SK-N-SH treated with all-trans-retinoic acid at 6 μM for 48 hours (cell line): ENCODE measurements at regions not wholly inside any gene's neighbourhood (a gene's known extent, or its start where the extent isn't known, plus 50 kb on each side); places are given as distances from the start of the nearest gene placed in this dataset.

Experiments used
- ATAC-seq: fragments of 200-7000 bp; cut with Tn5 transposase; 3 replicates; pipeline ENCODE4 v1.9.1; 2020; ENCODE audit warnings: mild to moderate bottlenecking, moderate library complexity
- ARNTL ChIP-seq: fragments of 450-650 bp; formaldehyde crosslinking; IDR thresholded peaks from 2 replicates; pipeline ENCODE4 v1.5.0; 2020; ENCODE audit warnings: low read depth, mild to moderate bottlenecking, moderate library complexity, borderline replicate concordance
- BACH2 ChIP-seq: fragments of 250-450 bp; sonication (Bioruptor Pico); IDR thresholded peaks from 2 replicates; pipeline ENCODE4 v1.9.0; 2021; ENCODE audit warnings: mild to moderate bottlenecking, borderline replicate concordance
- CREB5 ChIP-seq: fragments of 250-450 bp; sonication (Bioruptor Pico); IDR thresholded peaks from 2 replicates; pipeline ENCODE4 v1.5.1; 2020; ENCODE audit warnings: low read depth, mild to moderate bottlenecking, moderate library complexity
- CSDC2 ChIP-seq: fragments of 250-450 bp; sonication (Bioruptor Pico); IDR thresholded peaks from 2 replicates; pipeline ENCODE4 v1.5.0; 2020; ENCODE audit warnings: mild to moderate bottlenecking, moderate library complexity
- ESRRG ChIP-seq: fragments of 250-450 bp; sonication (Bioruptor Pico); IDR thresholded peaks from 2 replicates; pipeline ENCODE4 v1.6.1; 2021; ENCODE audit warnings: mild to moderate bottlenecking
- GLIS3 ChIP-seq: fragments of 250-450 bp; sonication (Bioruptor Pico); IDR thresholded peaks from 2 replicates; pipeline ENCODE4 v1.5.0; 2020; ENCODE audit warnings: mild to moderate bottlenecking, moderate library complexity
- ISL1 ChIP-seq: fragments of 250-450 bp; sonication (Bioruptor Pico); IDR thresholded peaks from 2 replicates; pipeline ENCODE4 v2.1.2; 2022; ENCODE audit warnings: mild to moderate bottlenecking, moderate library complexity
- OSR1 ChIP-seq: fragments of 250-450 bp; sonication (Bioruptor Pico); IDR thresholded peaks from 2 replicates; pipeline ENCODE4 v1.8.0; 2022; ENCODE audit warnings: moderate library complexity, mild to moderate bottlenecking, inconsistent platforms
- POU6F1 ChIP-seq: fragments of 250-450 bp; sonication (Bioruptor Pico); IDR thresholded peaks from 2 replicates; pipeline ENCODE4 v1.8.0; 2021; ENCODE audit warnings: low read depth, mild to moderate bottlenecking, moderate library complexity, borderline replicate concordance
- PPARA ChIP-seq: fragments of 250-450 bp; sonication (Bioruptor Pico); IDR thresholded peaks from 2 replicates; pipeline ENCODE4 v1.5.0; 2020; ENCODE audit warnings: mild to moderate bottlenecking, borderline replicate concordance
- RARB ChIP-seq: fragments of 250-450 bp; sonication (Bioruptor Pico); IDR thresholded peaks from 2 replicates; pipeline ENCODE4 v1.8.0; 2021; ENCODE audit warnings: mild to moderate bottlenecking, moderate library complexity
- SNAI2 ChIP-seq: fragments of 250-450 bp; sonication (Bioruptor Pico); IDR thresholded peaks from 2 replicates; pipeline ENCODE4 v1.5.0; 2020; ENCODE audit warnings: mild to moderate bottlenecking, moderate library complexity
- TCF4 ChIP-seq: fragments of 250-450 bp; sonication (Bioruptor Pico); IDR thresholded peaks from 2 replicates; pipeline ENCODE4 v1.8.0; 2021; ENCODE audit warnings: mild to moderate bottlenecking, moderate library complexity, borderline replicate concordance
- TOX ChIP-seq: fragments of 250-450 bp; sonication (Bioruptor Pico); IDR thresholded peaks from 2 replicates; pipeline ENCODE4 v1.8.0; 2021; ENCODE audit warnings: mild to moderate bottlenecking, moderate library complexity, borderline replicate concordance
- TSHZ2 ChIP-seq: fragments of 250-450 bp; sonication (Bioruptor Pico); IDR thresholded peaks from 2 replicates; pipeline ENCODE4 v1.5.0; 2020; ENCODE audit warnings: mild to moderate bottlenecking, moderate library complexity
- ZC3H10 ChIP-seq: fragments of 250-450 bp; sonication (Bioruptor Pico); IDR thresholded peaks from 2 replicates; pipeline ENCODE4 v1.5.1; 2021; ENCODE audit warnings: mild to moderate bottlenecking, moderate library complexity
- ZFP3 ChIP-seq: fragments of 250-450 bp; sonication (Bioruptor Pico); IDR thresholded peaks from 2 replicates; pipeline ENCODE4 v1.5.0; 2020; ENCODE audit warnings: mild to moderate bottlenecking, moderate library complexity
- ZFP30 ChIP-seq: fragments of 450-650 bp; formaldehyde crosslinking; IDR thresholded peaks from 2 replicates; pipeline ENCODE4 v1.5.0; 2022; ENCODE audit warnings: mild to moderate bottlenecking, moderate library complexity
- ZNF565 ChIP-seq: fragments of 450-650 bp; formaldehyde crosslinking; conservative IDR thresholded peaks from 2 replicates; pipeline ENCODE4 v1.5.0; 2020; ENCODE audit warnings: low read depth, mild to moderate bottlenecking, moderate library complexity
- ZNF70 ChIP-seq: fragments of 450-650 bp; formaldehyde crosslinking; IDR thresholded peaks from 2 replicates; pipeline ENCODE4 v1.5.0; 2020; ENCODE audit warnings: mild to moderate bottlenecking, moderate library complexity
- ZNF8 ChIP-seq: fragments of 450-650 bp; formaldehyde crosslinking; IDR thresholded peaks from 2 replicates; pipeline ENCODE4 v1.5.0; 2020; ENCODE audit warnings: mild to moderate bottlenecking, moderate library complexity
- TF ChIP-seq, protein P1 (sequence below): fragments of 250-450 bp; sonication (Bioruptor Pico); IDR thresholded peaks from 2 replicates; pipeline ENCODE4 v1.8.0; 2020; ENCODE audit warnings: mild to moderate bottlenecking, moderate library complexity, borderline replicate concordance

- ATAC-seq: no peak
- no peak for TF ChIP-seq ZFP30 (CRISPR knock-in tag)
- no peak for TF ChIP-seq ZC3H10 (CRISPR knock-in tag)
- no peak for TF ChIP-seq TOX (CRISPR knock-in tag)
- TF ChIP-seq ZNF565 (CRISPR knock-in tag): no peak
- TF ChIP-seq ZNF70: no peak
- TF ChIP-seq OSR1 (CRISPR knock-in tag): no peak
- no peak for TF ChIP-seq POU6F1 (CRISPR knock-in tag)
- no peak for TF ChIP-seq SNAI2 (CRISPR knock-in tag)
- TF ChIP-seq PPARA (CRISPR knock-in tag): no peak
- no peak for TF ChIP-seq BACH2 (CRISPR knock-in tag)
- TF ChIP-seq RARB: no peak
- no peak for TF ChIP-seq ARNTL (CRISPR knock-in tag)
- TF ChIP-seq, all 23 proteins: peak for 0
These were observed 124.8 kb upstream of the SORBS2 start for GRCh38 chr4:185936650-185937376.

- ATAC-seq: no peak
- TF ChIP-seq SNAI2 (CRISPR knock-in tag) (no peak), BACH2 (CRISPR knock-in tag) (no peak), ZFP3 (no peak), OSR1 (CRISPR knock-in tag) (no peak), ZNF565 (CRISPR knock-in tag) (no peak), ISL1 (CRISPR knock-in tag) (no peak), ZC3H10 (CRISPR knock-in tag) (no peak), RARB (no peak), CREB5 (CRISPR knock-in tag) (no peak), TOX (CRISPR knock-in tag) (no peak), ZNF70 (no peak), ZFP30 (CRISPR knock-in tag) (no peak), ARNTL (CRISPR knock-in tag) (no peak), ZNF8 (no peak)
- TF ChIP-seq, protein P1, sequence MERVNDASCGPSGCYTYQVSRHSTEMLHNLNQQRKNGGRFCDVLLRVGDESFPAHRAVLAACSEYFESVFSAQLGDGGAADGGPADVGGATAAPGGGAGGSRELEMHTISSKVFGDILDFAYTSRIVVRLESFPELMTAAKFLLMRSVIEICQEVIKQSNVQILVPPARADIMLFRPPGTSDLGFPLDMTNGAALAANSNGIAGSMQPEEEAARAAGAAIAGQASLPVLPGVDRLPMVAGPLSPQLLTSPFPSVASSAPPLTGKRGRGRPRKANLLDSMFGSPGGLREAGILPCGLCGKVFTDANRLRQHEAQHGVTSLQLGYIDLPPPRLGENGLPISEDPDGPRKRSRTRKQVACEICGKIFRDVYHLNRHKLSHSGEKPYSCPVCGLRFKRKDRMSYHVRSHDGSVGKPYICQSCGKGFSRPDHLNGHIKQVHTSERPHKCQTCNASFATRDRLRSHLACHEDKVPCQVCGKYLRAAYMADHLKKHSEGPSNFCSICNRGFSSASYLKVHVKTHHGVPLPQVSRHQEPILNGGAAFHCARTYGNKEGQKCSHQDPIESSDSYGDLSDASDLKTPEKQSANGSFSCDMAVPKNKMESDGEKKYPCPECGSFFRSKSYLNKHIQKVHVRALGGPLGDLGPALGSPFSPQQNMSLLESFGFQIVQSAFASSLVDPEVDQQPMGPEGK: no peak
These were observed 126.7 kb upstream of the SORBS2 start for GRCh38 chr4:185938654-185939053.

- ATAC-seq: no peak
- TF ChIP-seq CSDC2 (CRISPR knock-in tag): no peak
- no peak for TF ChIP-seq ZFP3
- TF ChIP-seq ISL1 (CRISPR knock-in tag): no peak
- TF ChIP-seq ZNF565 (CRISPR knock-in tag): no peak
- no peak for TF ChIP-seq TSHZ2 (CRISPR knock-in tag)
- TF ChIP-seq ZFP30 (CRISPR knock-in tag): no peak
These were observed 127.5 kb upstream of the TLR3 start for GRCh38 chr4:185941461-185941860.

DNA sequence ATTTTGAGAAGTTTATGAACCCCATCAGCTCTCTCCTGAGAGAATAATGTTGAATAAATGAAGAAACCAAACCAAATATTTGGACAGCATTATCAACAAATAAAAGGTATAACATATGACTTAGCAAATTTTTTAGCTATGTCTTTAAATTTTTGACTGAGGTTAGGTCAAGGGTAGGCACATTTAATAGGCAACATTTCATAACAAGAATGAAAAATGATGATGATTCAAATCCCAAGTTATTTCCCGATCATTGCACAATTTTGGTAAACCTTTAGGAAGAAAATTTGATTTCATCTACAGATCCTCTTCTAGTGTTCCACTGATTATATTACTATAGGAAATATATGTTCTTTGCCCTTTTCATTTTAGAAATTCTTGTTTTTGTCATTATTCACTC lies 123.7 kb upstream of the TLR3 start:
- ATAC-seq: no peak
- TF ChIP-seq ZNF8 (no peak), ESRRG (CRISPR knock-in tag) (no peak), ISL1 (CRISPR knock-in tag) (no peak), ZFP30 (CRISPR knock-in tag) (no peak), CREB5 (CRISPR knock-in tag) (no peak), ZNF565 (CRISPR knock-in tag) (no peak), ARNTL (CRISPR knock-in tag) (no peak), PPARA (CRISPR knock-in tag) (no peak), CSDC2 (CRISPR knock-in tag) (no peak), GLIS3 (CRISPR knock-in tag) (no peak), TOX (CRISPR knock-in tag) (no peak), ZFP3 (no peak), SNAI2 (CRISPR knock-in tag) (no peak), OSR1 (CRISPR knock-in tag) (no peak), TCF4 (CRISPR knock-in tag) (no peak), RARB (no peak), BACH2 (CRISPR knock-in tag) (no peak)
- TF ChIP-seq, protein P1: no peak
